GM18907 (cell line): ENCODE measurements at regions not wholly inside any gene's neighbourhood (a gene's known extent, or its start where the extent isn't known, plus 50 kb on each side); places are given as distances from the start of the nearest gene placed in this dataset.

ENCODE experiments used
- ATAC-seq: cut with Tn5 transposase; IDR thresholded peaks from one replicate; pipeline ENCODE4 v1.9.1; 2021; ENCODE audit warnings: mild to moderate bottlenecking, moderate library complexity; ENCODE audit not compliant: unreplicated experiment

DNA sequence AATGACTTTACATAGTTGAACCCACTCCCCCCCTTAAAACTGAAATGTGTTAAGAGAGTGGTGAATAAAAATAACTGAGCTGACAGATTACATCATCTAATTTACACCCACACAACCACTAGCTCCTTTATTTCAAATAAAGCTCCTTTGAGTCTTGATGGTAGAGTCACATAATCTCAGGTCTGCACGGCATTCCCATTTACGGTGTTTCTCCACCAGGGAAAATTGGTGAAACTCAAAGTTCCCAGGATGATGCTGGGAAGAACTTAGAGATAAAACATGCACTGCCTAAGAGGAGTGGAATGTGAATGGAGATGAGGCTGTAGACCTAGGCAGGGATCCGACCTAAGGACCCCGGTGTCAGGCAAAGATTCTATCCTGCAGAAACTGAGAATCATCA lies 727.8 kb upstream of the ADAMTS5 start:
- ATAC-seq, result no peak

DNA sequence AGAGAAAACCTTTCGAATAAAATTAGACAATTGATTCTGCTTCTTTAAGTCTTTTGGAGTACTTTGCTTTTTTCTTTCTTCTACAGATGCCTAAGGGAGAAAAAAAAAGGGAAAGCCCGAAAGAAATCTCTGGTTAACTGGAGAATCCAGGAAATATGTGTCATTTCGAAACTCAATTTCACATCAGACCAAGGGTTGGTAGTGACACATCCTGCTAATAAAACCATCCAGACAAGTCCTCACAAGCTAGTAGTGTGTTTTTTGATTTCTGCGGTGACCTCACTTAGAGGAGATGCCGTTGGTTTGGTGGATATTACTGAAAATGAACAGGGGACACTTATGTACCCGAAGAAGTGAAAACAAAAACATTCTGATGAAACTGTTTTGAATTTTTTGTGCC lies 726.5 kb upstream of the ADAMTS5 start:
- ATAC-seq, result no peak

DNA sequence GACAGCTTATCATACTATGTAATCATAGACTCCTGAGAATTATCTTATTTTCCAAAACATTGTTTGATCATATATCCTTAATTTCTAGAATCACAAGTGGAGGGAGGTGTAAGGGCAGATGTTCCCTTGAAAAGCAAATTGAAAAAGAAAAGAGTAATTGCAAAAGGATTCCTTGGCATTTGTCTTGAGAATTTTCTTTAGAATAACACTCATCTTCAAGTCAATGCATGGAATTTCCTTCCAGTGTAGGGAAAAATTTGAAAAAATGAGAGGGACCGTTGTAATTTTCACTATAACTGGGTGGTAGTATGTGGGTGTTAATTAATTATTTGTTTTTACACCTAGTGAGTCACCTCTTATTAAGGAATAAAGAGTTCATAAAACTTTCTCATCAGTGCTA lies 724.6 kb upstream of the ADAMTS5 start:
- ATAC-seq, result no peak

DNA sequence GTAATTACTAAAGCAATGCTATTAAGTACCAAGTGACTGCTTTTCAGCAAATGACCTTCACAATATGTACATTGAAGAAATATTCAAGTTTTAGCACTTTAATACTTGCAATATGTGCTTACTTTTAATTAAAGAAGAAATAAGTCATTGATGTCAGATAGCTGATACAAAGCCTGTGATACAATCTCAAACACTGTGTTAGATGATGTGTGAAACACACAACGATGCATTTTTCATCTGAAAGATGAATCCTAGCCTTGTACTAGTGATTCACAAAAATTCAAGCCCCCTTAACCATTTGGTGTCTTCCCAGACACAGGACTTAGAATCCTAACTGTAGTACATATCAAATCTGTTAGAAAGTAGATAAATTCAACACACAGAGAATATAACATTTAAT lies 724.1 kb upstream of the ADAMTS5 start:
- ATAC-seq, result no peak

DNA sequence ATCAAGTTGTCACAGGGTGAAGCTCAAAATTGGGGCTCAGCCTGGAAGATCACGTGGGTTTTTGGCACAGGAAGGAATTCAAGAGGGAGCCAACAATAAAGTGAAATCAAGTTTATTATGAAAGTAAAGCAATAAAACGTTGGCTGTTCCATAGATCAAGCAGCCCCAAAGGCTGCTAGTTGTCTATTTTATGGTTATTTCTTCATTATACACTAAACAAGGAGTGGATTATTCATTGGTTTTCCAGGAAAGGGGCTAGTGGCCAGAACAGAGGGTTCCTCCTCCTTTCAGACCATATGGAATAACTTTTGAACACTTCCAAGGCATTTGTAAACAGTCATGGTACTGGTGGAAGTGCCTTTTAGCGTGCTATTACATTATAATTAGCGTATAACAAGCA lies 723.5 kb upstream of the ADAMTS5 start:
- no peak for ATAC-seq

DNA sequence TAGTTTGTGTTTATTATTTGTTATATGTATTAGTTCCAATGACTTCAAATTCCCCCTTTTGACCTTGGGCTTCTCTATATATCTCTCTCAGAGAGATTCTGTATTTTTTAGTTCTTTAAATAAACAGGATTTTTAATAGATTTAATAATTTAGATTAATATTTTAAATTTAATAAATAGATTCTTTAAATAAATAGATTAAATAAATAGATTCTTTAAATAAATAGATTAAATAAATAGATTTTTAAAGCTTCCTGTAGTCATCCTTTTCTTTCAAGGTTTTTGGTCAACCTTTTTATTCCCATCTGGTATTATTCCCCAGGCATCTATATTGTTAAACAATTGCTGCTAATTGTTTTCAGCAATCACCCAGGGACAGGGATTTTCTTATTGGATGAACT lies 721.9 kb upstream of the ADAMTS5 start:
- no peak for ATAC-seq

DNA sequence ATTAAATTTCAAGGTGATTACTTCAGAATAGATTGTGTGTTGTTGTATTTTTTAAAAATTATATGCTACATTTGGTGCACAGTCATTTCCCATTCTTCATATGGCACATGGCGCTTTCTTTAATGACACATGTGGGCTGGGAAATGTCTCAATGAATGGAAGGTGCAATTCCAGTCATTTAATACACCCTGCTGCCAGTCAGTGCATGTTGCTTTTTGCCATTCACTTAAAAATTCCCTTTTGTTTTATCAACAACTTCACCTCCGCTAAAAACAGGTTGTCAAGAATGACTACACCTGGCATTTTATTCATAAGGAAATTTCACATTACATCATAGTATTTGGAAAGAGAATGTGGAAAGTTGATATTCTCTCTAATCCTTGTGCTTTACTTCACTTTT lies 716.4 kb upstream of the ADAMTS5 start:
- no peak for ATAC-seq

DNA sequence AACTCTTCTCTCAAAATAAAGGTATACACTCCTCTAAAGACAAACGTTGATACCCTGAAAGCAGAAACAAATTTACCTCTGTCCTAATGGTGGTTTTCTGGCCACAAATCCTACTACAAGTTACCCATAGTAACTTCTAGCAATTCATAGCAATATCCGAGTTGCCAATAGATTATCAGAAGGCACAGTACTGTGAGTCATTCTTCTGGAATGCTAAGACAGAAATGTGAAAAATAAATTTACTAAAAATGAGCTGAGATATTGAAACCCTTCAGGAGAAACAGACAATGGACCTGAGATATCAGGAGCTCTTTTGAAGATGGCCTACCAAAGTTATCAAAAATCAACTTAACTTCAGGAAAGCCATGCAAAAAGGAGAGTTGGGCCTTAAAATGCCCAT lies 715.0 kb upstream of the ADAMTS5 start:
- ATAC-seq, result no peak

DNA sequence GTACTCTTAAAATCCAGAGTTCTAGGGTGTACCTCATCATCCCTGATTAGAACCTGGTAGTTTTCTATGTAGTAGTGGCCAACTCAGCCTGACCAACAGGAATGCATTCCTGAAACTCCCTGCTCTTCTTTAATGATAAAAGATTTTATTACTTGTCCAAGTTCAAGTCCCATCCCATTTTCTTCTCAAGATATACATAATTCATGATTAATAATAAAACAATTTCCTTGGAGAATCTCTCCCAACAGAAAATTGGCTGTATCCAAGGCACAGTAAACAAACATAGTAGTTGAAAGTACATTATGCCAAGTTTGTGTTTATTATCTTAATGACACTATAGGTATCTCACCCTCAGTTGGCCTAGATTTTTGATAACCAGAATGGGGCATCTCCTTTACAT lies 714.1 kb upstream of the ADAMTS5 start:
- ATAC-seq, result no peak

DNA sequence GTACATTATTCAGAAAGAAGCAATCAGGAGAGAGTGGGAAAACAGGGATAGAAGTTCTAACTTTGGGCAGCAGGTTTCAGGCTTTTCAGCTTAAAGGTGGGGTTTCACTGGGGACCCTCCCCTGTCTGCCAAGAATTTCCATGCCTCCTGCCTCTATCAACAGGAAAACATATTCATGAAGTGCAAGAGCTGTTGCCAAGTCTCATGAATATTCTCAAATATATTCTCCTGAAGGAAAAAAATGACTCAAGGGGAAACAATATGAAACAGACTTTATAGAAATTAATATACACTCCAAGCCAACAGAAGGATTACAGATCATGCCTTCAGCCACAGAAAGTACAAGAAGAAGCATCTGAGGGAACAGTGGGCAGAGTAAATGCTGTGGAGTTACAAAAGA lies 713.3 kb upstream of the ADAMTS5 start:
- ATAC-seq, result no peak

DNA sequence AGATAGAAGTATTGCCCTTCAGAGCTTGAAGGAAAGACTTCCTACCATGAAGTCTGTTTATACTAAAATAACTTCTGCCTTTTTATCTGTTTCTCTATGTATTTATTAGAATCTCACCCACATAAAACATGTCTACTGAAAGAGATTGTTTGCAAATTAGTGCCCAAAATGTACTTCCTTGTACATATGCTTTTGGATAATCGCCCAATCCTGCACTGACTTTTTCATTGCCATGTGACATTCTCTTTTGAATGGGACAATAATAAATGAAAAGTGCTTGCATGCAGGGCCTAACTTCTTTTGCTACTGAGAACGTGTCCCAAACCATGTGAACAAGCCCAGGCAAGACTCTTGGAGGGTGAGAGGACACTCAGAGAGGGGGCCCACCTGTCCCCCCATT lies 711.6 kb upstream of the ADAMTS5 start:
- ATAC-seq, result no peak

DNA sequence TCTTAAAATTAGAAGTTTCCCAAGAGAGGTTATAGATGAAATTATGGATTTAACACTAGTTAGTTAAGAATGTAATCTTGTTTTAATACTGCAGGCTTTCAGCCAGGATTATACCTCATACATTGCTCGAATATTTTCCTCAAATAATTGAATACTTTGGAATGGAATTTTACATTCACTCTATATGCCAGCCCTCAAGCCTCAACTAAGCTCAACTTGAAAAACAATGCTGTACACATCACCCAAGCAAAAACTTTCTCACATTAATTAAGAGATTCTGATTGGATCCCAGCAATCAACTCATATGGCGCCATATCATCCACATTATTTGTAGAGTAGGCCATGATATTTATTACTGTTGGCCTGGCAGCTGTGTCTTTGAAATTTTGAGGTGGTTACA lies 710.7 kb upstream of the ADAMTS5 start:
- ATAC-seq, result no peak

DNA sequence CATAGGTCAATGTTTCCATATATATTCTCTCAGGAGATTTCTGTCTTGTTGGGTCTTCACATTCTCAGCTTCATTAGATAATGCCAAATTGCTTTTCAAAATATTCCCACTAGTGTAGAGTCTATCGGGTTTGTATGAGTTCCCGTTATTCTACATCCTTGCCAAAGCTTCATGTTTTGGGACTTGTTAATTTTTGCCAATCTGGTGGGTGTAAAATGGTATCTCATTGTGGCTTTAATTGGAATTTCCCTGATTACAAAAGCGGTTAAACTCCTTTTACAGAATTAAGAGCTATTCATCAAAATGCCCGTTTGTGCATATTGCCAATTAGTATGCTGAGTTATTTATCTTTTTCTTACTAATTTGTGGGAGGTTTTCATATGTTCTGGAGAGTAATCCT lies 708.4 kb upstream of the ADAMTS5 start:
- no peak for ATAC-seq

DNA sequence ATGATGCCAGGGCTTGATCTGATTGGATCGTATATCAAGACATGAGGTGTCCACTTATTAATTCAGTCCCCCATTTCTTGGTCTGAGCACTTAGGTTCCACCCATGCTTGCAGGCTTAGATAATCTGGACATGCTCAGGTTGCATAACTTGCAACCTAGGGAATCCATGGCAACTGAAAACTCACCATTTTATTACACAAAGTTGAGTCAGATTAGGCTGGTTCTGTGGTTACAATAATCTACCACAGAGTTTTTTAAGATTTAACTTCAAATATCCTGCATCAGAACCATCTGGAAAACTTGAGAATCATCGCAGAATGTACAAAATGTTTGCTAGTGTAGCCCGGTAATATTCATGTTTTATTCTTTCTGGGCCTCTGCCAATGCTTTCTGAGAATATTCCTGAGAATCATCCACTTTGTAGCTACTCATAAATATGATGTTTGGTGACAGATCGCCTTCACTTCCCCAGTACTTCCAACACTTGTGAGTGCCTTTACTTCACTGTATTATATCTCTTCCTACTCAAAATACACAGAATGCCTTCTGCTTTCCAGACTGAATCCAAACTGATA lies 707.2 kb upstream of the ADAMTS5 start:
- no peak for ATAC-seq

DNA sequence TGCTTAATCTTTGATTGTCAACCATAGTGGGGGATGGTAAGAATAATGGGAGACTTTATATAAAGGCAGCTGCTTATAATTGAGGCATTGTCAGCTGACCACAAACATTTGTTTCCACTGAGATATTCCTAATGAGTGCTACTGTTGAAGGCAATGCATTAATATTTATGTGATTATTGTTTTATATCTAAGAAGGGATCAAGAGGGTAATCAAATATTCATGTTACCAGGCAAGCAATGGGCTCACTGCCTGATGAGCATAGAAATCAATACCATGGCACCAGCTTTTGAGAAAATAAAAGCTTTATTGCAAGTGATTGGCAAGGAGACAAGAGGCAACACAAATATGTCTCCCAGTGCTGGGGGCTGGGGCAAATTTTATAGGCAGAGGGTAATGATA lies 706.7 kb upstream of the ADAMTS5 start:
- no peak for ATAC-seq

DNA sequence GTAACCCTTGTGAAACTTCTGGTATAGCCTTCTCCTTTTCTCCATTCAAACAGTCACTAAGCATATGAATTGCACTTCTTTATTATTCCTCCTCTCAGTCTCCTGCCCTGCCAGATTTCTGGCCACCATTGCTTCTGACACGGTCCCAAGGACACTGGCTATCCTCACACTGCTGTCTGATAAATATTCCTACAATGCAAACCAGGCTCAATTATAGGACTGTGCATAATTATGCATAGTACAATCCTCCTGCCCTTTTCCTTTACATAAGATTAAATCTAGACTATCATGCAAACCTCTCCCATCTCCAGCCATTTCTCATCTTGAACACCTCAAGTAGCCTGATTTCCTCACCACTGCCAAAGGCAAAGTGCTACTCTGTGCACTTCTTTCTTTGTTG lies 704.3 kb upstream of the ADAMTS5 start:
- ATAC-seq, result no peak

DNA sequence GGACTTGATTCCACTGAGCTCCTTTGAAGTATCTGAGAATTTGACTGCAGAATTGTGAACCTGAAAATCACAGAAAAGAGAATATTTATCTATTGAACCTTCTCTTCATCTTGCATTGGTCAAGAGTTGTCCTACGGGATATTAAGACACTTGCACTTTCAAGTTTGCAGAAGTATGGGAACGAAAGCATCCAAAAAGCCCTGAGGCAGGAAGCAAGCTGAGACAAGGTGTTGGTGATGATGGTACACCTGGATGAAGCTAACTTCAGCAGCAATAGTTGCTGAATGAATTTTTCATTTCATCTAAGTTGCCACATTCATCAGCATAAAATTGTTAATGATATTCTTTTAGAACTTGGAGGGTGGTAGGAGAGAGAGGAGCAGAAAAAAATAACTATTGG lies 686.6 kb upstream of the ADAMTS5 start:
- no peak for ATAC-seq

DNA sequence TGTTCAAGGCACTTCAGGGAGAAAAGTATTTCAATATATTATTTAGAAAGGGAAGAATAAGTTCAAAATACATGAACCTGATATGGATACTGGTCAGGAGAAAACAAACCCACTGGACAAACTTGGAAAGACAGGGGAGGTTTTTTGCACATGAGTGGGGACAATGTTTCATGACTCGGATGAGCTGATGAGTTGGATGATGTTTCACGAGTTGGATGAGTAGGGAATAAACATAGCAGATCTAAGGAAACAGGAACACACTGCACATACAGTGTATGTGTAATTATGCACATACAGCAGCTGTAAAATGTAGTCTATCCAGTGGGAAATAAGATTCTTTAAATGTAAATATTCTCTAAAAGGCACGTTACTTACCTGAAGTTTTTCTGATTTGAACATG lies 682.9 kb upstream of the ADAMTS5 start:
- ATAC-seq, result no peak

DNA sequence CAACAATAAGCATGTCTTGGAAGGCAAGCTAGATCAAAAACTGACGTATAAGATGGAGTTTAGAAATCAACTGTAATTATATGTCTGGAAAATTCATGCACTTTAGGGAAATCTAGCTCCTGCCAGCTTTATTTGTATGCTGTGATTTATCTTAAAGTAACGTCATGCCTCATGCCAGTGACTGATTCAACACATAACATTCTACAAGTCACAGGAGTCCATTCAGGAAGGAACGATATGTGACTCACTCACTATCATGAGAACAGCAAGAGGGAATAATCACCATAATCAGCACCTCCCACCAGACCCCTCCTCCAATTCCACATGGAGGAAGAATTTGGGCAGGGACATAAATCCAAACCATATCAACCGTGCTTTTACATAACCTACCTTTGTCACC lies 682.4 kb upstream of the ADAMTS5 start:
- no peak for ATAC-seq

DNA sequence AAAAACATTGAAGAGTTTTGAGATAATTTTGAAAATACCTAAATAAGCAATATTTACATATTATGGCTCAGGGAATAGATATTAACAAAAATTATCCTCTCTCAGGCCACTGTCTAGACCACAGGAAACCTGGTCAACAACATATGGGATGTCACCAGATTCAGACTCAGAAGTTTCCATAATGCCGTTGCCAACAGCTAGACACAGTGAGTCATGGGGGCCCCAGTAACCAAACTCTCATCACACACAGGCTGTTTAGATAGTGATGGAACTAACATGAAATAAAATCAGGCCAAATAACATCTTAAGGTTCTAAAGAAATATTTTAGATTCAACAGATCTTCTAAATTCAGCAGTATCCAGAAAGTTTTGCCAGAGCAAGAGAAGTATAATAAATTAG lies 681.7 kb upstream of the ADAMTS5 start:
- no peak for ATAC-seq

DNA sequence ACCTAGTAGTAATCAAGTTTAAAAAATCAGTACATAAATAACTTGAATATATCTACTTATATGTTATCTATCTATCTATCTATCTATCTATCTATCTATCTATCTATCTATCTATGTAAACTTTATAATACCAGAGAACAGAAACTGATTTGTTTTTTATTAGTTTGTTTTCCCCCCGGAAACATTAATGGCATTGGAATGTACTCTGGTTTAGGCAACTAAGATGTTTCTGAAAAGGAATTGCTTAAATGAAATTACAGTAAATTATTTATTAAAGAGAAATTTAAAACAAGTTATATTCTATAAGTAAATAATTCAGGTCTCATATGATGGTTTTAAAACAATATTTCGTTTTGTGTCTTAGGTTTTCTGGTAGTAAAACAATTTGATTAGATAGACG lies 681.0 kb upstream of the ADAMTS5 start:
- ATAC-seq, result no peak

DNA sequence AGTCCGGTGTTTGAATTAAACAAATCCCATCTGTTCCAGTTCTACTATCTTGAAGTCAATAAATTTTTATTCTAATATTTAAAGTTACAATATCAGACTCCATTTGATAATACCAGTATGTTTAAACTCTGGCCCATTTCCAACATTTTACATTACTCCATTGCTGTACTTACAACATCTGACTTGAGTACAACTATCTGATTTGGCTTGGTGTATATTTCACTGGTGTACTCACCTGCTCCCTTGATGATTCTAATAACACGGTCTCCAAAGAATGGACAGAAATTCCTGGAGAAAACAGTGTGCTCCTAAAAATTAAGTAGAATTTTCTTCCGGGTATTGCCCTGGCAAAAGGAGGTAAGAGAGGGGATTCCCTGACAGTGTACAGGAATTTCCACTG lies 680.5 kb upstream of the ADAMTS5 start:
- ATAC-seq, result no peak

DNA sequence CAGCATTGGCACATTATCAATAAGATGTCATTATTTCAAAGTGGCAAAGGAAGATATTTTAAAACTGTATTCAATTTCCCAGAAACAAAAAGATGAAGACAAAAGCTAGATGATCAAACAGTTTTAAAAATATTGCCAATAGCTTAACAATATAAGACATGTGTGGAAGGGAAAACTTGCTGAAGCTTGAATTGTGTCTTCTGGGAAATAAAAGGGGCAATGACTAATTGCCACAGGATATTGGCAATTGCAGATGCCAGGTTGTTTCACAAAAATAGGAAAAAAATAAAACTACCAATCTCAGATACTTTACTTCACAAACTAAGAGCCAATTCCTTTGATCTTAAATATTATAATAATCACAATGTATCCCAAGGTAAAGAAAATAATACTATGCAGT lies 679.8 kb upstream of the ADAMTS5 start:
- ATAC-seq, result no peak

DNA sequence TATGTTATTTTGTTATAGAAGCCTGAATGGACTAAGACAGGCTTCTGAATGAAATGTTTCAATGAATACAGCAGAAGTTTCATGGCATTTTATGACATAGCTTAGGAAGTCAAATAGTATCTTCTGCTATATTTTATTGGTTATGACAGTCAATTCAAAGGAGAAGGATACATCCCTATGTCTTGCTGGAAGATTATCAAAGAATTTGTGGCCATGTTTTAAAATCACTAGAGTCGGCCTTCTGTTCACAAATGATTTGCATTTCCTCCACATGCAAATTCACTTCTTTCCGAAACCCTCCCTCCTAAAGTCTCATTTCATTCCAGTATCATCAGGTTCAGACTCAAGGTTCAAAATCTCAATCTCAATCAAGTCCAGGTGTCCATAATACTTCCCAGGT lies 679.2 kb upstream of the ADAMTS5 start:
- no peak for ATAC-seq
